Gastrocnemius medialis (tissue), 4 donors: ENCODE measurements at regions not wholly inside any gene's neighbourhood (a gene's known extent, or its start where the extent isn't known, plus 50 kb on each side); places are given as distances from the start of the nearest gene placed in this dataset.

Experiments
- ATAC-seq, 2 donors: fragments of 150-250 bp; one replicate each; pipeline ENCODE4 v1.9.1; 2016
- DNase-seq, 2 donors: peaks; one replicate each; pipeline ENCODE4 v3.0.0-alpha.2; 2019
- H3K27ac ChIP-seq, 4 donors: fragments of 200-600 bp; sonication (generic); 1 replicate in 1 of 4; 2 replicates in 3 of 4; pipeline ENCODE4 v1.5.1; 2016 to 2018; ENCODE audit warnings: mild to moderate bottlenecking in 2 of 4, moderate library complexity in 1 of 4
- H3K27me3 ChIP-seq, 3 donors: fragments of 200-600 bp; sonication (generic) in 2 of 3; 1 replicate in 1 of 3; 2 replicates in 2 of 3; pipeline versions ENCODE4 v1.5.1 to v1.6.0; 2016 to 2019; ENCODE audit warnings: mild to moderate bottlenecking in 1 of 3, moderate library complexity in 1 of 3
- H3K36me3 ChIP-seq, 2 donors: fragments of 200-600 bp; sonication (generic) in 1 of 2; one replicate each; pipeline ENCODE4 v1.5.1; 2017 to 2018
- H3K4me1 ChIP-seq, 2 donors: fragments of 200-600 bp; sonication (generic) in 1 of 2; one replicate each; pipeline ENCODE4 v1.5.1; 2016 to 2017; ENCODE audit warnings: mild to moderate bottlenecking in 2 of 2
- H3K4me3 ChIP-seq, 4 donors: fragments of 200-600 bp; sonication (generic) in 3 of 4; 1 replicate in 1 of 4; 2 replicates in 3 of 4; pipeline ENCODE4 v1.5.1; 2016 to 2019; ENCODE audit warnings: mild to moderate bottlenecking in 2 of 4
- H3K9me3 ChIP-seq, 3 donors: fragments of 200-600 bp; sonication (generic) in 2 of 3; 1 replicate in 1 of 3; 2 replicates in 2 of 3; pipeline ENCODE4 v1.5.1; 2016 to 2019
- POLR2A ChIP-seq, 2 donors: fragments of 450-650 bp; IDR thresholded peaks; one replicate each; pipeline ENCODE4 v1.6.1; 2017; ENCODE audit warnings: antibody characterized with exemption in 2 of 2, mild to moderate bottlenecking in 2 of 2, moderate library complexity in 2 of 2
- in situ Hi-C, 4 donors: fragments of 200-750 bp; cut with MboI; loops; one replicate each; pipeline versions ENCODE4 v1.15.0 to v1.8.0; 2017; ENCODE audit warnings: low sequenced_read_pairs in 4 of 4
- intact Hi-C: fragments of 100-400 bp; cut with DNase I; formaldehyde crosslinking; loops from one replicate; pipeline ENCODE4 v1.15.1; 2023; ENCODE audit warnings: low total_unique reads
- TF ChIP-seq, protein P1 (sequence below), 5 experiments: fragments of 450-650 bp in 3 of 5; fragments of 200-600 bp in 2 of 5; sonication (generic) in 2 of 5; IDR thresholded peaks in 4 of 5; conservative IDR thresholded peaks in 1 of 5; 1 replicate in 4 of 5; 2 replicates in 1 of 5; pipeline ENCODE4 v1.5.1; 2016 to 2019; ENCODE audit warnings: antibody characterized with exemption in 5 of 5, mild to moderate bottlenecking in 3 of 5, moderate library complexity in 3 of 5

DNA sequence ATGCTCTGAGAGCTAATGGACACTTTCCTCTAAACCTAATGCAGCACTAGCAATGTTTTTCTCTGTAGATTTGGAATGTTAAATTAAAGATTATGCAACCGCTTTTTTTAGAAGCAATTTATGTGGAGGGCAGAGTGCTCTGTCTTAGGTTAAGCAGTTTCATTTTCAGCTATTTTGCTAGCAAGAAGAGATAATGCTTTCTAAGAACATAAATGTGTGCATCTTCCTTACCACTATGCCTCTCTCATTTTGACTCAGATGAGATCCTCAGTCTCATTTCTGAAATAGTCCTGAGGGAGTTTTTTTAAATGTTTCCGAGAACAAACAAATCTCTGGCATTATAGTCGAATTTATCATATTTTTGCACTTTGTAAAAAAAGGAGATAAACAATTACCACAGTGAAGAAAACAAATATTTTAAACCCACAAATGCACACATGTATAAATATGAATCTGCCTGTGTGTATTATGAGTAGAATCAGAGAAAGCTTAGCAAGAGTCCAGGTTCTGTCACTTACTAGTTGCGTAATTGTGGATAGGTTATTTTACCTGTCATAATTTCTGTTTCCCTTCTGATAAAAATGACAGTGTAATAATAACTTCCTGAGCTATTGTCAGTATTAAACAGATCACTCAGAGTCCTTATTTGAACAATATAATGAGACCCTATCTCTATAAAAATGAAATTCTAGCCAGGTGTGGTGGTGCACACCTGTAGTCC lies 207.7 kb upstream of the CRIM1 start:
- ATAC-seq (no peak), DNase-seq (no peak)
- in situ Hi-C loops (no loop called here), intact Hi-C loops (no loop called here)
- no peaks in the 10 kb centered on the region for H3K9me3 ChIP-seq
- H3K4me3 ChIP-seq, result no peak overlapping the region
- no peaks in the 10 kb centered on the region for H3K27me3 ChIP-seq
- no peak overlapping the region for H3K27ac ChIP-seq
- TF ChIP-seq POLR2A (IDR thresholded peaks at IDR 0.05), result no peak
- TF ChIP-seq, protein P1, sequence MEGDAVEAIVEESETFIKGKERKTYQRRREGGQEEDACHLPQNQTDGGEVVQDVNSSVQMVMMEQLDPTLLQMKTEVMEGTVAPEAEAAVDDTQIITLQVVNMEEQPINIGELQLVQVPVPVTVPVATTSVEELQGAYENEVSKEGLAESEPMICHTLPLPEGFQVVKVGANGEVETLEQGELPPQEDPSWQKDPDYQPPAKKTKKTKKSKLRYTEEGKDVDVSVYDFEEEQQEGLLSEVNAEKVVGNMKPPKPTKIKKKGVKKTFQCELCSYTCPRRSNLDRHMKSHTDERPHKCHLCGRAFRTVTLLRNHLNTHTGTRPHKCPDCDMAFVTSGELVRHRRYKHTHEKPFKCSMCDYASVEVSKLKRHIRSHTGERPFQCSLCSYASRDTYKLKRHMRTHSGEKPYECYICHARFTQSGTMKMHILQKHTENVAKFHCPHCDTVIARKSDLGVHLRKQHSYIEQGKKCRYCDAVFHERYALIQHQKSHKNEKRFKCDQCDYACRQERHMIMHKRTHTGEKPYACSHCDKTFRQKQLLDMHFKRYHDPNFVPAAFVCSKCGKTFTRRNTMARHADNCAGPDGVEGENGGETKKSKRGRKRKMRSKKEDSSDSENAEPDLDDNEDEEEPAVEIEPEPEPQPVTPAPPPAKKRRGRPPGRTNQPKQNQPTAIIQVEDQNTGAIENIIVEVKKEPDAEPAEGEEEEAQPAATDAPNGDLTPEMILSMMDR (IDR thresholded peaks at IDR 0.05 in 4 of 5, conservative IDR thresholded peaks at IDR 0.05 in 1 of 5), result no peak
- no peaks in the 10 kb centered on the region for H3K36me3 ChIP-seq
- no peaks in the 10 kb centered on the region for H3K4me1 ChIP-seq

DNA sequence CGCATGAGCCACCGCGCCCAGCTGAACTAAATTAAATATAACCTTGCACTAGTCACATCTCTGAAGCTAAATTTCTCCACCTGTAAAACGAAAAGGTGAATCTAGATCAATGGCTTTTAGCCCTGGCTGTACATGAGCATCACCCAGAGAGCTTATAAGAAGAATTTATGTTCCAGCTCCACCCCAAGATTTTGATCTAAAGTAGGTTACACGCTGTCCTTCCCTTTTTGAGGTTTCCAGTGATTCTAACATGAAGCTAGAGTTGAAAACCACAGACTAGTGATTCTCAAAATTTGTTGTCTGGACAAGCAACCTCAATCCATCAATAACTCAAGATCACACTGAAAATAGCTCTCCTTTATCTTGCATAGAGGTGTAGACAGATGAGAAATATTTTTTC lies 208.8 kb upstream of the CRIM1 start:
- TF ChIP-seq, protein P1 (IDR thresholded peaks at IDR 0.05 in 4 of 5, conservative IDR thresholded peaks at IDR 0.05 in 1 of 5), result no peak
- TF ChIP-seq POLR2A (IDR thresholded peaks at IDR 0.05), result no peak
- Histone ChIP-seq H3K4me3 (no peak overlapping the region), H3K27me3 (no peaks in the 10 kb centered on the region), H3K9me3 (no peaks in the 10 kb centered on the region), H3K36me3 (no peaks in the 10 kb centered on the region), H3K4me1 (no peaks in the 10 kb centered on the region), H3K27ac (no peak overlapping the region)
- no peak for ATAC-seq
- in situ Hi-C loops (no loop called here), intact Hi-C loops (no loop called here)
- no peak for DNase-seq

DNA sequence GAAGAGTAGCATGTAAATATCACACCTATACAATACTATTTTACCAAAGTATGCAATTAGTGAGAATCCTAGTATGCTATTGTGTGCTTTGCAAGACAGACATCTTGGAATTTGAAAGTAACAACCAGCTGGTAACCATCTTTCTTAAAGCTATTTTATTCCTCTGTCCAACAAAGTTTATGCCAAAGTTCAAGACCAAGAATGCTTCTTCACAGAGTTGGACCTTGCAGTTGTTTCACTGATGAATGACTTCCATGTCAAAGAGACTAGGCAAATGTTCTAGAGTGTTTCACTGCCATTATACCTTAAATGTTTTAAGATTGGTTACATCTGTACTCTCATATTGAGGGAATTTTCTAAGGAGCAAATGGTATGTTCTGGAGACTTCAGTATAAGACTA lies 215.2 kb upstream of the CRIM1 start:
- DNase-seq (no peak), ATAC-seq (no peak)
- H3K36me3 ChIP-seq, result no peaks in the 10 kb centered on the region
- H3K27ac ChIP-seq, result no peak overlapping the region
- in situ Hi-C loops (no loop called here), intact Hi-C loops (no loop called here)
- H3K27me3 ChIP-seq, result no peaks in the 10 kb centered on the region
- no peak overlapping the region for H3K4me3 ChIP-seq
- H3K4me1 ChIP-seq, result no peaks in the 10 kb centered on the region
- TF ChIP-seq, protein P1 (IDR thresholded peaks at IDR 0.05 in 4 of 5, conservative IDR thresholded peaks at IDR 0.05 in 1 of 5), result no peak
- no peak for TF ChIP-seq POLR2A (IDR thresholded peaks at IDR 0.05)
- H3K9me3 ChIP-seq, result no peaks in the 10 kb centered on the region

DNA sequence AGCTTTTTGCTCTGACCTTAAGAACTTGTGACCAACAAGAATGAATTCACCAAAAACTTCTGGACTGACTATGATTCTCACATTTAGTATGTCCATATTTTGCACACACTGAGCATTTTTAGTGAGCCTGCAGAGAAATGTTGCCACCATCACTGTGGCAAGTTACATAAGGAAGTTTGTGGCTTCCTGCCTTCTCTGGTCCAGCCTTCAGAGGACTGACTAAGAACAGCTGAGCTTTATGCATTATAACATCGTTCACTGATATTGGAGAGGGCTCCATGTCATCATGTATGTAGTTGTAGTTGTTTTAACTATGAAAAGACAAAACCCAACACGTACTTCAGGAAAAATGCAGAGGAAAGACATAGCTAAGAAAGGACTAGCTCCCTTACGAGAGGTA lies 218.0 kb upstream of the CRIM1 start:
- no peaks in the 10 kb centered on the region for H3K36me3 ChIP-seq
- no peaks in the 10 kb centered on the region for H3K4me1 ChIP-seq
- H3K27me3 ChIP-seq, result no peaks in the 10 kb centered on the region
- no peaks in the 10 kb centered on the region for H3K9me3 ChIP-seq
- no peak overlapping the region for H3K27ac ChIP-seq
- ATAC-seq, result no peak
- intact Hi-C loops (no loop called here), in situ Hi-C loops (no loop called here)
- no peak for DNase-seq
- no peak for TF ChIP-seq POLR2A (IDR thresholded peaks at IDR 0.05)
- TF ChIP-seq, protein P1 (IDR thresholded peaks at IDR 0.05 in 4 of 5, conservative IDR thresholded peaks at IDR 0.05 in 1 of 5), result no peak
- H3K4me3 ChIP-seq, result no peak overlapping the region

DNA sequence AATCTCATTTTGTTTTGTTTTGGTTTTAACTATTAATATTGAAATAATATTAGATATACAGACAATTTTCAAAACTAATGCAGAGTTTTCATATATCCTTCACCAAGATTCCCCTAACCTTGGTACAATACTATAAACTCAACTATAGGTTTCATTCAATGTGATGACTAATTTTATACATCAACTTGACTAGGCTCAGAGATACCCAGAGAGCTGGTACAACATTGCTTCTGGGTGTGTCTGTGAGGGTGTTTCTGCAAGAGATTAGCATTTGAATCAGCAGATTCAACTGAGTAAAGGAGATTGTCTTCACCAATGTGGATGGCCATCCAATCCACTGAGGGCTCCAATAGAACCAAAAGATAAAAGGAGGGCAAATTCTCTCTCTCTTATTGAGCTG lies 221.3 kb upstream of the CRIM1 start:
- H3K9me3 ChIP-seq, result no peaks in the 10 kb centered on the region
- TF ChIP-seq POLR2A (IDR thresholded peaks at IDR 0.05), result no peak
- TF ChIP-seq, protein P1 (IDR thresholded peaks at IDR 0.05 in 4 of 5, conservative IDR thresholded peaks at IDR 0.05 in 1 of 5), result no peak
- H3K27me3 ChIP-seq, result no peaks in the 10 kb centered on the region
- H3K36me3 ChIP-seq, result no peaks in the 10 kb centered on the region
- no peak overlapping the region for H3K4me3 ChIP-seq
- DNase-seq, result no peak
- in situ Hi-C loops, result no loop called here
- no peak for ATAC-seq
- intact Hi-C loops, result no loop called here
- H3K4me1 ChIP-seq, result no peaks in the 10 kb centered on the region
- H3K27ac ChIP-seq, result no peak overlapping the region
